HL-60 (cell line): ENCODE measurements at regions not wholly inside any gene's neighbourhood (a gene's known extent, or its start where the extent isn't known, plus 50 kb on each side); places are given as distances from the start of the nearest gene placed in this dataset.
"Not testable (repeated sequence)": the region's sequence is repeated elsewhere in the genome, so short reads cannot be mapped to it uniquely, and the experiment has no call there.

ENCODE experiments used
- DNase-seq, 2 experiments: peaks; one replicate each; pipeline ENCODE4 v3.0.0-alpha.2; 2010 to 2020; ENCODE audit warnings: low read depth in 1 of 2, low spot score in 1 of 2
- H3K27ac ChIP-seq: fragments of 250-450 bp; sonication (Bioruptor Pico); replicated peaks from 2 replicates; pipeline ENCODE4 v1.5.1; 2020; ENCODE audit warnings: mild to moderate bottlenecking, moderate library complexity
- H3K27me3 ChIP-seq: fragments of 250-450 bp; sonication (Bioruptor Pico); 2 replicates; pipeline ENCODE4 v1.5.1; 2021; ENCODE audit warnings: mild to moderate bottlenecking, moderate library complexity; ENCODE audit not compliant: insufficient read depth, poor library complexity, severe bottlenecking
- H3K4me3 ChIP-seq: replicated peaks from 2 replicates; pipeline ENCODE4 v1.5.1; 2011; ENCODE audit warnings: mild to moderate bottlenecking, control low read depth, low read length; ENCODE audit not compliant: insufficient read depth
- CTCF ChIP-seq: IDR thresholded peaks from one replicate; pipeline ENCODE4 v1.5.1; 2011; ENCODE audit warnings: low read length, control low read depth, inconsistent platforms; ENCODE audit not compliant: insufficient read depth
- GABPA ChIP-seq: IDR thresholded peaks from 2 replicates; pipeline ENCODE4 v1.6.1; 2012; ENCODE audit warnings: low read depth
- POLR2AphosphoS5 ChIP-seq: IDR thresholded peaks from 2 replicates; pipeline ENCODE4 v1.6.1; 2012; ENCODE audit warnings: low read depth
- REST ChIP-seq: IDR thresholded peaks from 2 replicates; pipeline ENCODE4 v1.6.1; 2012; ENCODE audit warnings: low read depth; ENCODE audit not compliant: insufficient replicate concordance
- SPI1 ChIP-seq: IDR thresholded peaks from 2 replicates; pipeline ENCODE4 v1.6.1; 2012; ENCODE audit warnings: low read depth, mild to moderate bottlenecking, borderline replicate concordance

GRCh38 chr7:126057979-126058378 lies 1128.4 kb upstream of the POT1 start:
- no peaks in the 10 kb centered on the region for H3K27me3 ChIP-seq

GRCh38 chr7:126056613-126057012 lies 1127.0 kb upstream of the POT1 start:
- H3K27me3 ChIP-seq, DNase-seq: not testable (repeated sequence)

More at GRCh38 chr7:126057979-126058378, 1128.4 kb upstream of the POT1 start:
- no peak for TF ChIP-seq REST
- TF ChIP-seq GABPA, result no peak
- no peak for TF ChIP-seq SPI1
- H3K27ac ChIP-seq, result no peak overlapping the region
- no peak overlapping the region for H3K4me3 ChIP-seq
- no peak for DNase-seq

GRCh38 chr7:126052229-126052628 lies 1122.6 kb upstream of the POT1 start:
- DNase-seq, result no peak
- H3K27ac ChIP-seq, result no peak overlapping the region
- no peak overlapping the region for H3K4me3 ChIP-seq
- H3K27me3 ChIP-seq, result no peaks in the 10 kb centered on the region
- no peak for TF ChIP-seq SPI1
- no peak for TF ChIP-seq REST
- no peak for TF ChIP-seq CTCF
- TF ChIP-seq POLR2AphosphoS5, result no peak
- no peak for TF ChIP-seq GABPA

More at GRCh38 chr7:126056613-126057012, 1127.0 kb upstream of the POT1 start:
- not testable (repeated sequence) for H3K27ac ChIP-seq, H3K4me3 ChIP-seq

- no peaks in the 10 kb centered on the region for H3K27me3 ChIP-seq
- no peak overlapping the region for H3K4me3 ChIP-seq
- H3K27ac ChIP-seq, result no peak overlapping the region
- TF ChIP-seq REST (no peak), CTCF (no peak), SPI1 (no peak), POLR2AphosphoS5 (no peak), GABPA (no peak)
- no peak for DNase-seq
Measured at GRCh38 chr7:126044662-126045061, 1115.0 kb upstream of the POT1 start.
